Neural progenitor cell (in vitro differentiated cells): ENCODE measurements at regions not wholly inside any gene's neighbourhood (a gene's known extent, or its start where the extent isn't known, plus 50 kb on each side); places are given as distances from the start of the nearest gene placed in this dataset.

Source experiments
- DNase-seq: peaks from one replicate; pipeline ENCODE4 v3.0.0-alpha.2; 2016; ENCODE audit warnings: low spot score
- H2AFZ ChIP-seq: fragments of 200-600 bp; sonication (generic); replicated peaks from 2 replicates; pipeline ENCODE4 v1.6.1; 2016; ENCODE audit warnings: antibody characterized with exemption
- H3F3A ChIP-seq: fragments of 200-600 bp; sonication (generic); 2 replicates; pipeline ENCODE4 v1.6.1; 2016; ENCODE audit warnings: antibody characterized with exemption, low read depth
- H3K27ac ChIP-seq: fragments of 200-600 bp; sonication (generic); 2 replicates; pipeline ENCODE4 v1.5.1; 2016; ENCODE audit warnings: mild to moderate bottlenecking
- H3K27me3 ChIP-seq: fragments of 200-600 bp; sonication (generic); 2 replicates; pipeline ENCODE4 v1.6.1; 2016; ENCODE audit warnings: mild to moderate bottlenecking, moderate library complexity
- H3K36me3 ChIP-seq: fragments of 200-600 bp; sonication (generic); 2 replicates; pipeline ENCODE4 v1.5.1; 2016
- H3K4me1 ChIP-seq: fragments of 200-600 bp; sonication (generic); 2 replicates; pipeline ENCODE4 v1.6.1; 2016; ENCODE audit warnings: mixed run types
- H3K4me2 ChIP-seq: fragments of 200-600 bp; sonication (generic); 2 replicates; pipeline ENCODE4 v1.6.1; 2016
- H3K4me3 ChIP-seq: fragments of 200-600 bp; sonication (generic); 2 replicates; pipeline ENCODE4 v1.5.1; 2016
- H3K79me2 ChIP-seq: fragments of 200-600 bp; sonication (generic); 2 replicates; pipeline ENCODE4 v1.6.1; 2016; ENCODE audit warnings: low read depth
- H3K9ac ChIP-seq: fragments of 200-600 bp; sonication (generic); 2 replicates; pipeline ENCODE4 v1.6.1; 2016
- H3K9me3 ChIP-seq: fragments of 200-600 bp; sonication (generic); 2 replicates; pipeline ENCODE4 v1.5.1; 2016; ENCODE audit warnings: low read depth
- H4K20me1 ChIP-seq: fragments of 200-600 bp; sonication (generic); 2 replicates; pipeline ENCODE4 v1.6.1; 2016; ENCODE audit warnings: low read depth
- H3K27ac Mint-ChIP-seq: 3 replicates; pipeline ENCODE4 v1.8.0; 2021; ENCODE audit warnings: mixed read lengths
- H3K27me3 Mint-ChIP-seq: 2 replicates; pipeline ENCODE4 v1.8.0; 2022; ENCODE audit warnings: low read depth, mild to moderate bottlenecking, inconsistent platforms, moderate library complexity, mixed read lengths; ENCODE audit not compliant: insufficient read depth
- H3K36me3 Mint-ChIP-seq: 3 replicates; pipeline ENCODE4 v1.8.0; 2021; ENCODE audit warnings: mixed read lengths
- H3K4me1 Mint-ChIP-seq: 3 replicates; pipeline ENCODE4 v1.8.0; 2021; ENCODE audit warnings: mixed read lengths
- H3K4me3 Mint-ChIP-seq: 3 replicates; pipeline ENCODE4 v1.8.0; 2021; ENCODE audit warnings: mild to moderate bottlenecking, moderate library complexity, mixed read lengths
- H3K9me3 Mint-ChIP-seq: 3 replicates; pipeline ENCODE4 v1.8.0; 2020; ENCODE audit warnings: mixed read lengths
- EZH2 ChIP-seq: fragments of 200-600 bp; sonication (generic); IDR thresholded peaks from 2 replicates; pipeline ENCODE4 v1.6.1; 2017; ENCODE audit warnings: antibody characterized with exemption, mild to moderate bottlenecking, moderate library complexity
- EZH2phosphoT487 ChIP-seq: fragments of 200-600 bp; sonication (generic); IDR thresholded peaks from 2 replicates; pipeline ENCODE4 v1.6.1; 2017; ENCODE audit warnings: antibody characterized with exemption
- TF ChIP-seq, protein P1 (sequence below): fragments of 200-600 bp; sonication (generic); IDR thresholded peaks from 2 replicates; pipeline ENCODE4 v1.5.1; 2017; ENCODE audit warnings: antibody characterized with exemption, mild to moderate bottlenecking

GRCh38 chr14:65329911-65330310 is 82.6 kb upstream of the FUT8 start:
- no peaks in the 10 kb centered on the region for H3K9me3 Mint-ChIP-seq
- Histone ChIP-seq H3K9ac (no peak overlapping the region), H3K4me1 (peaks cover 7% of the 10 kb centered on the region), H3K27me3 (peaks cover 6% of the 10 kb centered on the region), H2AFZ (no peak overlapping the region), H3K4me2 (no peak overlapping the region), H3K36me3 (no peaks in the 10 kb centered on the region), H3K27ac (no peak overlapping the region), H4K20me1 (no peaks in the 10 kb centered on the region), H3K4me3 (no peak overlapping the region), H3K79me2 (no peaks in the 10 kb centered on the region), H3F3A (no peaks in the 10 kb centered on the region), H3K9me3 (no peaks in the 10 kb centered on the region)
- TF ChIP-seq EZH2phosphoT487: no peak
- TF ChIP-seq, protein P1, sequence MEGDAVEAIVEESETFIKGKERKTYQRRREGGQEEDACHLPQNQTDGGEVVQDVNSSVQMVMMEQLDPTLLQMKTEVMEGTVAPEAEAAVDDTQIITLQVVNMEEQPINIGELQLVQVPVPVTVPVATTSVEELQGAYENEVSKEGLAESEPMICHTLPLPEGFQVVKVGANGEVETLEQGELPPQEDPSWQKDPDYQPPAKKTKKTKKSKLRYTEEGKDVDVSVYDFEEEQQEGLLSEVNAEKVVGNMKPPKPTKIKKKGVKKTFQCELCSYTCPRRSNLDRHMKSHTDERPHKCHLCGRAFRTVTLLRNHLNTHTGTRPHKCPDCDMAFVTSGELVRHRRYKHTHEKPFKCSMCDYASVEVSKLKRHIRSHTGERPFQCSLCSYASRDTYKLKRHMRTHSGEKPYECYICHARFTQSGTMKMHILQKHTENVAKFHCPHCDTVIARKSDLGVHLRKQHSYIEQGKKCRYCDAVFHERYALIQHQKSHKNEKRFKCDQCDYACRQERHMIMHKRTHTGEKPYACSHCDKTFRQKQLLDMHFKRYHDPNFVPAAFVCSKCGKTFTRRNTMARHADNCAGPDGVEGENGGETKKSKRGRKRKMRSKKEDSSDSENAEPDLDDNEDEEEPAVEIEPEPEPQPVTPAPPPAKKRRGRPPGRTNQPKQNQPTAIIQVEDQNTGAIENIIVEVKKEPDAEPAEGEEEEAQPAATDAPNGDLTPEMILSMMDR: no peak
- TF ChIP-seq EZH2: no peak
- peaks cover 6% of the 10 kb centered on the region for H3K4me1 Mint-ChIP-seq
- no peak overlapping the region for H3K4me3 Mint-ChIP-seq
- peaks cover 7% of the 10 kb centered on the region for H3K27me3 Mint-ChIP-seq
- H3K27ac Mint-ChIP-seq: no peak overlapping the region
- DNase-seq: no peak
- H3K36me3 Mint-ChIP-seq: no peaks in the 10 kb centered on the region

DNA sequence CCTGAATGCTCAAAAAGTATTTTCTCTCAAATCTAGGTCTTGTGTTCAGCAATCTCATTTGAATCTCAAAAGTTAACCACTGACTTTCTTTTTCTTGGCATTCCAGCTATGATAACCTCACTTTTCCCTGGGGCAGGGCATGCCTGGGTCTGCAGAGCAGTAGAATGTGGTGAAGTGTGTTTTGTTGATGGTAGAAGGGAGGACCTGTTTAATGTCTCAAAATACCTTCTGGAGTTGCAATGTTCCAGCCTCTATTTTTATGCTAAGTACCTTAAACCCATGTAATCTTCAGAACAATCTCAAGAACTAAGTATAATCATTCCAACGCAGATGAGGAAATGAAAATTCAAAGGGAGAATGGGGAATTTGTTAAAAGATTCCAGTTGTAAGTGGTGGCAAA is 82.1 kb upstream of the FUT8 start:
- H3K4me3 ChIP-seq: no peak overlapping the region
- H3K4me3 Mint-ChIP-seq: no peak overlapping the region
- no peaks in the 10 kb centered on the region for H3K36me3 ChIP-seq
- H2AFZ ChIP-seq: no peak overlapping the region
- no peaks in the 10 kb centered on the region for H3K9me3 Mint-ChIP-seq
- H4K20me1 ChIP-seq: no peaks in the 10 kb centered on the region
- peaks cover 11% of the 10 kb centered on the region for H3K27me3 ChIP-seq
- TF ChIP-seq EZH2phosphoT487: no peak
- no peak for TF ChIP-seq EZH2
- TF ChIP-seq, protein P1: no peak
- H3K9ac ChIP-seq: no peak overlapping the region
- H3K27me3 Mint-ChIP-seq: peaks cover 7% of the 10 kb centered on the region
- H3K4me2 ChIP-seq: no peak overlapping the region
- H3K36me3 Mint-ChIP-seq: no peaks in the 10 kb centered on the region
- H3K4me1 ChIP-seq: peaks cover 11% of the 10 kb centered on the region
- H3K27ac ChIP-seq: no peak overlapping the region
- no peaks in the 10 kb centered on the region for H3K79me2 ChIP-seq
- H3K27ac Mint-ChIP-seq: no peak overlapping the region
- DNase-seq: no peak
- H3F3A ChIP-seq: no peaks in the 10 kb centered on the region
- H3K9me3 ChIP-seq: no peaks in the 10 kb centered on the region
- H3K4me1 Mint-ChIP-seq: peaks cover 6% of the 10 kb centered on the region

DNA sequence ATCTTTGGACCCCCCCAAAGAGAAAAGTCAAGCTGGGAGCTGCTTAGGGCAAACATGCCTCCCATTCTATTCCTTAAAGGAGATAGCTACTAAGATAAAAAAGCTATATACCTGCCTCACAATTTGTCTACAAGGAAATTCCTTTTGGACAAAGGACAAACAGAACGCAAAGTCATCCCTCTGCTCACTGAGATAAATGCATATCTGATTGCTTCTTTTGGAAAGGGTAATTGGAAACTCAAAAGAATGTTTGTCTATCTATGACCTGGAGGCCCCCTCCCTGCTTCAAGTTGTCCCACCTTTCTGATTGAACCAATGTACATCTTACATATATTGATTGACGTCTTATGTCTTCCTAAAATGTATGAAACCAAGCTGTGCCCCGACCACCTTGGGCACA is 80.9 kb upstream of the FUT8 start:
- H3K9ac ChIP-seq: no peak overlapping the region
- H3K27ac Mint-ChIP-seq: no peak overlapping the region
- peaks cover 6% of the 10 kb centered on the region for H3K4me1 Mint-ChIP-seq
- H3K4me1 ChIP-seq: peaks cover 12% of the 10 kb centered on the region
- no peaks in the 10 kb centered on the region for H4K20me1 ChIP-seq
- TF ChIP-seq, protein P1: no peak
- no peak for TF ChIP-seq EZH2
- no peak for DNase-seq
- H3K9me3 ChIP-seq: no peaks in the 10 kb centered on the region
- no peaks in the 10 kb centered on the region for H3K79me2 ChIP-seq
- H3K36me3 Mint-ChIP-seq: no peaks in the 10 kb centered on the region
- no peaks in the 10 kb centered on the region for H3F3A ChIP-seq
- no peak overlapping the region for H2AFZ ChIP-seq
- peaks cover 11% of the 10 kb centered on the region for H3K27me3 ChIP-seq
- H3K4me3 ChIP-seq: no peak overlapping the region
- H3K9me3 Mint-ChIP-seq: no peaks in the 10 kb centered on the region
- no peak overlapping the region for H3K4me2 ChIP-seq
- peaks cover 7% of the 10 kb centered on the region for H3K27me3 Mint-ChIP-seq
- no peak overlapping the region for H3K4me3 Mint-ChIP-seq
- no peak overlapping the region for H3K27ac ChIP-seq
- H3K36me3 ChIP-seq: no peaks in the 10 kb centered on the region
